ENCODE measurements at regions not wholly inside any gene's neighbourhood (a gene's known extent, or its start where the extent isn't known, plus 50 kb on each side); places are given as distances from the start of the nearest gene placed in this dataset.
A peak's percentile ranks its signal among the peaks of the same experiment; 100 is the strongest.

DNA sequence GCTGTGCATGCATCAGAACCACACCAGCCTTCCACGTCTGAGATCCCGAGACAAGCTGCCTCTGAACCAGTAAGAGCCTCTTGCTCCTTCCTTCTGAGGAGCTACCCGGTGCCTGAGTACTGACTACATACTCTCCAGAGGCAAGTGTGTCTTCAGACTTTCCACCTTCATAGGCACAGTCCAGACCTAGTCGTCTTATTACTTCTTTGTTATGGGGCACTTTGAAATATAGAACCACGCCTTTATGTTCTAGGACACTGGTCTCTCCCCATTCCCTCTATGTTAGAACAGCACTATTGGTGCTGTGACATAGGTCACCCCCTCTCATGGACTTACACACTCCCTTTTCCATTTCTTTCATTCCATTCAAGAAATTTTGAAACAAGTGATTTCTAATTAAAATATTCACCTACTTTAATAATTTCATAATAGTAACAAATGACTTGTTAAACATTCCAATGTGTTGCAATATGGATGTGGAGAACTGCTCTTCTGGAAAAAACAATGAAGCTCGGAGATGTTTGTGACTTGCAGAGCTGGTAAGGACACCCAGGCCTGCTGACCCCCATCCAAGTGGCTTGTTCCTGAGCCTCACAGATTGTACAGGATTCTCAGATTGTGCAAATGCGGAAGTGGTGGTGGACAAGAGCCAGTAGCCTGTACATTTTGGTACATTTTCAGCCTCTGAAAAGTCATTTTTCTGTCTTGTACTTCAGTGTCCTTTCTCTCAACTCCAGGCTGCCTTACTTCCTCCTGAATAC lies 76.1 kb upstream of the SIPA1L2 start:
- Histone ChIP-seq H3K18ac (ENCODE audit: low read depth in 1 of 2, low read length in 2 of 2) (peak overlapping the region; percentile 86 to 95), H3K14ac (ENCODE audit: low read length in 2 of 2) (peak overlapping the region in 1 of 2 experiments; percentile 86), H3K27ac (ENCODE audit: low read length, poor library complexity, severe bottlenecking) (no peak overlapping the region), H3K9me3 (ENCODE audit: control insufficient read depth, low read length) (no peaks in the 10 kb centered on the region), H3K79me1 (replicated peaks; ENCODE audit: low read length, poor library complexity, severe bottlenecking) (no peaks in the 10 kb centered on the region), H2AFZ (ENCODE audit: low read depth, low read length) (no peak overlapping the region), H4K8ac (ENCODE audit: low read length) (peak overlapping the region; percentile 97), H2BK12ac (ENCODE audit: low read length in 2 of 2) (peak overlapping the region; percentile 98 to 99), H3K4me1 (ENCODE audit: control insufficient read depth, insufficient read depth, low read depth, low read length) (peaks cover 10% of the 10 kb centered on the region), H2BK5ac (ENCODE audit: low read depth, low read length, poor library complexity, severe bottlenecking) (no peak overlapping the region), H3K4ac (ENCODE audit: low read depth in 1 of 2, low read length in 2 of 2) (peak overlapping the region; percentile 77 to 91), H3K9ac (ENCODE audit: low read length) (peak overlapping the region; percentile 5), H3K27me3 (ENCODE audit: control insufficient read depth in 1 of 2, insufficient read depth in 1 of 2, low read length in 2 of 2) (no peaks in the 10 kb centered on the region), H3K23ac (ENCODE audit: low read length in 2 of 2) (no peak overlapping the region), H2BK15ac (ENCODE audit: low read depth, poor library complexity, severe bottlenecking) (peak overlapping the region; percentile 78), H3K36me3 (ENCODE audit: control insufficient read depth in 1 of 2, insufficient read depth in 2 of 2, low read depth in 1 of 2, low read length in 2 of 2) (no peaks in the 10 kb centered on the region), H2AK5ac (ENCODE audit: low read length, severe bottlenecking) (peak overlapping the region; percentile 71), H3K4me2 (ENCODE audit: low read length, poor library complexity, severe bottlenecking) (no peak overlapping the region), H2BK120ac (ENCODE audit: low read depth, low read length) (peak overlapping the region; percentile 81), H3K4me3 (ENCODE audit: insufficient read depth in 1 of 2, low read depth in 1 of 2, low read length in 2 of 2) (no peak overlapping the region), H4K91ac (ENCODE audit: low read length) (peak overlapping the region; percentile 93)
- DNase-seq: peak; percentile 18
- WGBS: 91% methylated on average over 7 of the region's 7 CpGs

- Histone ChIP-seq H3K9ac (ENCODE audit: low read length) (no peak overlapping the region), H3K27ac (ENCODE audit: low read length, poor library complexity, severe bottlenecking) (no peak overlapping the region), H2BK15ac (ENCODE audit: low read depth, poor library complexity, severe bottlenecking) (no peak overlapping the region), H3K23ac (ENCODE audit: low read length in 2 of 2) (no peak overlapping the region), H3K4me1 (ENCODE audit: control insufficient read depth, insufficient read depth, low read depth, low read length) (peaks cover 10% of the 10 kb centered on the region), H3K79me1 (replicated peaks; ENCODE audit: low read length, poor library complexity, severe bottlenecking) (no peaks in the 10 kb centered on the region), H4K91ac (ENCODE audit: low read length) (no peak overlapping the region), H2BK5ac (ENCODE audit: low read depth, low read length, poor library complexity, severe bottlenecking) (no peak overlapping the region), H3K14ac (ENCODE audit: low read length in 2 of 2) (no peak overlapping the region), H3K9me3 (ENCODE audit: control insufficient read depth, low read length) (no peaks in the 10 kb centered on the region), H4K8ac (ENCODE audit: low read length) (no peak overlapping the region), H3K4me3 (ENCODE audit: insufficient read depth in 1 of 2, low read depth in 1 of 2, low read length in 2 of 2) (no peak overlapping the region), H2AK5ac (ENCODE audit: low read length, severe bottlenecking) (no peak overlapping the region), H2AFZ (ENCODE audit: low read depth, low read length) (no peak overlapping the region), H3K18ac (ENCODE audit: low read depth in 1 of 2, low read length in 2 of 2) (no peak overlapping the region), H2BK120ac (ENCODE audit: low read depth, low read length) (no peak overlapping the region), H3K4ac (ENCODE audit: low read depth in 1 of 2, low read length in 2 of 2) (no peak overlapping the region), H2BK12ac (ENCODE audit: low read length in 2 of 2) (no peak overlapping the region), H3K27me3 (ENCODE audit: control insufficient read depth in 1 of 2, insufficient read depth in 1 of 2, low read length in 2 of 2) (no peaks in the 10 kb centered on the region), H3K36me3 (ENCODE audit: control insufficient read depth in 1 of 2, insufficient read depth in 2 of 2, low read depth in 1 of 2, low read length in 2 of 2) (no peaks in the 10 kb centered on the region), H3K4me2 (ENCODE audit: low read length, poor library complexity, severe bottlenecking) (no peak overlapping the region)
- DNase-seq: no peak
- WGBS: 87% methylated on average over 1 of the region's 2 CpGs
Observed at GRCh38 chr1:232707142-232707541, 77.2 kb upstream of the SIPA1L2 start.

GRCh38 chr1:232709386-232709785 lies 79.5 kb upstream of the SIPA1L2 start:
- peak overlapping the region; percentile 18 for H4K91ac ChIP-seq (ENCODE audit: low read length)
- no peak overlapping the region for H3K14ac ChIP-seq (ENCODE audit: low read length in 2 of 2)
- 76% methylated on average over 5 of the region's 5 CpGs for WGBS
- H3K36me3 ChIP-seq (ENCODE audit: control insufficient read depth in 1 of 2, insufficient read depth in 2 of 2, low read depth in 1 of 2, low read length in 2 of 2): no peaks in the 10 kb centered on the region
- DNase-seq: peak; percentile 55
- peak overlapping the region; percentile 48 for H3K27ac ChIP-seq (ENCODE audit: low read length, poor library complexity, severe bottlenecking)
- H3K18ac ChIP-seq (ENCODE audit: low read depth in 1 of 2, low read length in 2 of 2): peak overlapping the region; percentile 58 to 79
- H3K27me3 ChIP-seq (ENCODE audit: control insufficient read depth in 1 of 2, insufficient read depth in 1 of 2, low read length in 2 of 2): no peaks in the 10 kb centered on the region
- peak overlapping the region; percentile 52 for H4K8ac ChIP-seq (ENCODE audit: low read length)
- H3K9me3 ChIP-seq (ENCODE audit: control insufficient read depth, low read length): no peaks in the 10 kb centered on the region
- no peak overlapping the region for H3K4me3 ChIP-seq (ENCODE audit: insufficient read depth in 1 of 2, low read depth in 1 of 2, low read length in 2 of 2)
- no peak overlapping the region for H3K9ac ChIP-seq (ENCODE audit: low read length)
- H3K4ac ChIP-seq (ENCODE audit: low read depth in 1 of 2, low read length in 2 of 2): peak overlapping the region in 1 of 2 experiments; percentile 89
- H3K23ac ChIP-seq (ENCODE audit: low read length in 2 of 2): no peak overlapping the region
- no peak overlapping the region for H2AFZ ChIP-seq (ENCODE audit: low read depth, low read length)
- peak overlapping the region; percentile 54 for H2BK120ac ChIP-seq (ENCODE audit: low read depth, low read length)
- H2BK12ac ChIP-seq (ENCODE audit: low read length in 2 of 2): peak overlapping the region in 1 of 2 experiments; percentile 6
- H2BK5ac ChIP-seq (ENCODE audit: low read depth, low read length, poor library complexity, severe bottlenecking): no peak overlapping the region
- H3K4me1 ChIP-seq (ENCODE audit: control insufficient read depth, insufficient read depth, low read depth, low read length): peaks cover 6% of the 10 kb centered on the region
- no peaks in the 10 kb centered on the region for H3K79me1 ChIP-seq (replicated peaks; ENCODE audit: low read length, poor library complexity, severe bottlenecking)
- no peak overlapping the region for H2BK15ac ChIP-seq (ENCODE audit: low read depth, poor library complexity, severe bottlenecking)
- no peak overlapping the region for H2AK5ac ChIP-seq (ENCODE audit: low read length, severe bottlenecking)
- H3K4me2 ChIP-seq (ENCODE audit: low read length, poor library complexity, severe bottlenecking): no peak overlapping the region

- Histone ChIP-seq H2AFZ (ENCODE audit: low read depth, low read length) (no peak overlapping the region), H3K18ac (ENCODE audit: low read depth in 1 of 2, low read length in 2 of 2) (no peak overlapping the region), H3K79me1 (replicated peaks; ENCODE audit: low read length, poor library complexity, severe bottlenecking) (no peaks in the 10 kb centered on the region), H2AK5ac (ENCODE audit: low read length, severe bottlenecking) (no peak overlapping the region), H2BK5ac (ENCODE audit: low read depth, low read length, poor library complexity, severe bottlenecking) (no peak overlapping the region), H3K4me1 (ENCODE audit: control insufficient read depth, insufficient read depth, low read depth, low read length) (peaks cover 6% of the 10 kb centered on the region), H2BK15ac (ENCODE audit: low read depth, poor library complexity, severe bottlenecking) (no peak overlapping the region), H3K14ac (ENCODE audit: low read length in 2 of 2) (no peak overlapping the region), H3K9me3 (ENCODE audit: control insufficient read depth, low read length) (no peaks in the 10 kb centered on the region), H3K4ac (ENCODE audit: low read depth in 1 of 2, low read length in 2 of 2) (no peak overlapping the region), H3K36me3 (ENCODE audit: control insufficient read depth in 1 of 2, insufficient read depth in 2 of 2, low read depth in 1 of 2, low read length in 2 of 2) (no peaks in the 10 kb centered on the region), H3K27ac (ENCODE audit: low read length, poor library complexity, severe bottlenecking) (no peak overlapping the region), H3K9ac (ENCODE audit: low read length) (no peak overlapping the region), H2BK12ac (ENCODE audit: low read length in 2 of 2) (no peak overlapping the region), H2BK120ac (ENCODE audit: low read depth, low read length) (no peak overlapping the region), H3K4me3 (ENCODE audit: insufficient read depth in 1 of 2, low read depth in 1 of 2, low read length in 2 of 2) (no peak overlapping the region), H4K91ac (ENCODE audit: low read length) (no peak overlapping the region), H3K23ac (ENCODE audit: low read length in 2 of 2) (no peak overlapping the region), H4K8ac (ENCODE audit: low read length) (no peak overlapping the region), H3K27me3 (ENCODE audit: control insufficient read depth in 1 of 2, insufficient read depth in 1 of 2, low read length in 2 of 2) (no peaks in the 10 kb centered on the region), H3K4me2 (ENCODE audit: low read length, poor library complexity, severe bottlenecking) (no peak overlapping the region)
- no peak for DNase-seq
- 100% methylated on average over 5 of the region's 6 CpGs for WGBS
Observed at GRCh38 chr1:232711996-232712395, 82.1 kb upstream of the SIPA1L2 start.
